Activated gamma-delta T cell treated with Interleukin-2 at 50 U/mL for 16 hours (primary cell): ENCODE measurements at regions not wholly inside any gene's neighbourhood (a gene's known extent, or its start where the extent isn't known, plus 50 kb on each side); places are given as distances from the start of the nearest gene placed in this dataset.

Experiments used
- DNase-seq: peaks from one replicate; pipeline ENCODE4 v3.0.0-alpha.2; 2020

DNA sequence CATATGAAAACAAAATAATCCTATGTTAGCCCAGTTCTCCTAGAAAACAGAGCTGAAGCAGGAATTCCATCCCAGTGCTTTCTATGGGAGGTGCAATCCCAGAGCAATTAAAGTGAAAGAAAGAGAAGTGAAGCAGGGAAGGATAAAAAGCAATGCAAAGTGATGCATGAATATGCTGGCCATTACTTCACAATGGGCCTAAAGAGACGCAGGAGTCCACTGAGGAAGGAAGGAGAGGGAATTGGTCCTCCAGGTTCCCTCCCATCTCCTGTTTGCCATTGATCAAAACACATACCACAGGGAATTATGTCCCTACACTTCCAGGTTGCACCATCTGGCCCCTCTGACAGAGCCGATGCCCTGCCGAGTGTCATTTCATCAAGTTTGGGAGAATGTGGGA, 392.2 kb upstream of the NFE2L3 start:
- no peak for DNase-seq

DNA sequence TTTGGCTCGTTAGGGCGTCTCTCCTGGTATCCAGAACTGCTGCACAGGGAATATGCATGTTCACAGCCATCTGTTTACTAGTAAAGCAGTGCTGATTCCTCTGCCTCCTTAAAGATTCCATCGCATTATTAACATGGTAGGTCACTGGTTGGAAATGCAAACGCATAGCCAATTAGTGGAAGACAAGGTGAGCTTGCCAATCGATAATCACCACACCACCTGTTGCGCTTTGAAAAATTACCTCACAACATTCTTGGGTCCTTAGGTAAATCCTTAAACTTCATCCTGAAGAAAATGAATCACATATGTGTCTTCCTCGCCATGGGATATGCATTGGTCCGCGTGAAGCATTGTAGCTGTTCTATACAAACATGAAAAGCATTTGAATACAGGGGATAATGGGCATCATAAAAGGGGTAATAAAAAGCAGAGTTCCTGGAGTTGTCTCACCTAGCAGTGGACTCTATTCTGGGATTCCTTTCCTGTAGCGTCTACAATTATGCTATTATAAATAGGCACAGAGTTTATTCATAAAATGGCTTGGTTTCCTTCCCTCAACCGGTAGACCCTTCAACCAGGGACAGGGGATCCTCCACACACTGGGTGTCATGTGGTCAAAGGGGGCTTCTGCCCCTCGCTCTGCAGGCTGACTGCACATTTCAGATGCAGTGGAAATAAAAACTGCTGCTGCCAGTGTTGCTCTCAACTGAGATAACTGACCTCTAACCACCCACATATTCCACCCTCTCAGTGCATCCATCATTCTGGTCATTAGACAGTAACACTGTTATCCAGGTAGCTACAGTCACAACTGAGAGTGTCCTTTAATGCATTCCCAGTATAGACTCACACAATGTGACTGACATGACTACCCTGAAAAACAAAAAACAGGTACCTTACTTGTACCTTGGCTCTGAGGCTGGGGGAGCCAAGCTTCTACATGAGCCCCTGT, 389.2 kb upstream of the NFE2L3 start:
- no peak for DNase-seq

DNA sequence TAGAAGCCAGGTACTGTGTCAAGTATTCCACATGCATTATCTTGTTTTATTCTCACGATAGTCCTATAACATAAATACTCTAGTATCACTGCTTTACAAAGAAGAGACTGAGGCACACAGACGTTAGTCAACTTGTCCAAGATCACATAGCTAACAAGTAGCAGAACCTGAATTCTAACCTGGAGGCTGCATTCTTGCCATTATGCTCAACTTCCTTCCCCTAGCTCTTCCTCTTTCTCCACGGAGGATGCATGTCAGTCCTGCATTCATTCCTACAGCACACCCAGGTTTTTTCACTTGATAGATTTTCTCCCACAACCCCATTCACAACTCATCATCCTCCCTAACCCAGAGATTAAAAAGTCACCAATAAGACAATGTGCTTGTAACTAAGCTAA, 388.5 kb upstream of the NFE2L3 start:
- no peak for DNase-seq

GRCh38 chr7:25765110-25765655, 386.8 kb upstream of the NFE2L3 start:
- no peak for DNase-seq

DNA sequence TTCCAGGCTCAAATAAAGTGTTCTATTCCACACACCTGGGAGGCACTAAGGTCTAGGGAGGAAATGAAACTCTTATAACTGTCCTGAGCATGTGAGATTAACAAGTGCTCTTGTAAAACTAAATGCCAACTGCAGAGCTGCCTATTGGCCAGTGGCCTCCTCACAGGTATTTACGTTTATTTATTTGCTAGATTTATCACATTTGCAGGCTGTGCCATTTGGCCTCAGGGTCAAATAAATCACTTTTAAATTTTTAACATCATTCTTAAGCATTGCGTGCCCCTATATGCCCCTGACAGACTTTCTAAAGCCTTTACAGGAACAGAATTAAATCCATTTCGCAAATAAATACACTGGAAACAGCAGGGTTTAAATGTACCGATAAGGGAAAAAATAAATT, 381.8 kb upstream of the NFE2L3 start:
- DNase-seq: no peak

- DNase-seq: no peak
Measured at GRCh38 chr7:25770670-25771069, 381.3 kb upstream of the NFE2L3 start.

GRCh38 chr7:25771491-25771890, 380.5 kb upstream of the NFE2L3 start:
- no peak for DNase-seq

DNA sequence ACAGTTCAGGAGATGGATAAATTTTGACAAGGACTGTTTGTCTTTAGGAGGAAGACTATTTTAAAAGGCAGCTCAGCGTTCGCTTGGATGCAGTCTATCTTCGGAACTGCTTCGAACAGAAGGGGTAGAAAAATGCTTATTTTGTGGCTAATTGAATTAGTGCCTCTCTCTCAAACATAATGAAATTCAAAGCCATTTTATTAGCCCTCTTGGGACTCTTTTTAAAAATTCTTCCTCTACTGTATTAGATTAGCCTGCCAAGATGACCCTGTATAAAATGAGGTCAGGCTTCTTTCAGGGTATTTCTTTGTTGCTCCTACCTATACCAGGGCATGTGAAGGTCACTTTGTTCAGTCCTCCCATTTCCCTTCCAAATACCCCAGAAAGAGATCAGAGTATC, 379.2 kb upstream of the NFE2L3 start:
- DNase-seq: no peak

DNA sequence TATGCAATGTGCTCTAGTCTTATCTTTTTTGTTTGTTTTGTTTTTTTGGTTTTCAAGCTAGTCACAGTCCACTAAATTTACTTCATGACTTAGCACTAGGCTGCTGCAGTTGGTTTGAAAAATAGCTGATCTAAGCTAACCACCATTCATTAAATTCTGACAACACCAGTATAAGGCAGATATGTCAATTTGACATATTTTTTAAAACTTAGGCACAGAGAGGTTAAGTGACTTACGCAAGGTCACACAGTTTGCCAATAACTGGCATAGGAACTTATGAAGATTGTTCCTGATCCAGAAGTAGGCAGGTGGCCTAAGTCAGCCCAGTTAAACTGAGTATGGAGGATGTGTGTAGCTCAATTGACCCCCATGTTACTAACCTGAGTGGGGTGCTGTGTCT, 377.3 kb upstream of the NFE2L3 start:
- no peak for DNase-seq

- no peak for DNase-seq
Measured at GRCh38 chr7:25775570-25775969, 376.4 kb upstream of the NFE2L3 start.

DNA sequence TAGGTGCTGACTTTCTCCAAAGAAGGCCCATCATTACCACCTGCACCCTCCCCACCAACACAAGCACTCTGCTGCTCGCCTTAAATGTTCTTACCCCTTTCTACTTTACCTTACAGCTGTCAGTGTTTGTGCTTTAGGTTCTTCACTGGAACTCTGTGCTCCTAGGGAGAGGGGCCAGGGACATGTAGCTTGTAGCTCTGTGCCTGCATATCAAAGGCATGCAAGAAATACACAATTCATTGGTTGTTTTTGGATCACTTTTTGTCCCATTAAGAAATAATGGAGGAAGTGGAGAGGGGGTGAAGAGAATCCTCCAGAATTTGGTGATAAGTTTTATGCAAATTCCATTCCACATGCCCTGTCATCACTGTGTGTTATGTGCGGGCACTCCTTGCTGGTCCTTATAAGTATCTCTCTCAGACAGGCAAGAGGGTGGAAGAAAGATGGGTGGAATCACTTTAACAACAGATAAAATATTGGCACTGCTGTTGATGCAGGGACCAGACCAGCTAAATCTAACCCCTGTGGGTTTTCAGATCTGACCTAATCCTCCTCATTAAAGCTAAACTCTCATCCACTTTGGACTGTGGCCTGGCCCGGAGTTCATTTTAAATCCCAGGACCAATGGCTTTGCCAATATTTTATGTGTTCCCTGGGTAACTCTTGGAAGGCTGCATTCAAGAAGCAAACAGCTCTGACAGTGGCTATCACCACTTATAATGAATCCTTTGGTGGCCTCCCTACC, 375.8 kb upstream of the NFE2L3 start:
- no peak for DNase-seq

GRCh38 chr7:25776744-25777123, 375.3 kb upstream of the NFE2L3 start:
- DNase-seq: no peak

DNA sequence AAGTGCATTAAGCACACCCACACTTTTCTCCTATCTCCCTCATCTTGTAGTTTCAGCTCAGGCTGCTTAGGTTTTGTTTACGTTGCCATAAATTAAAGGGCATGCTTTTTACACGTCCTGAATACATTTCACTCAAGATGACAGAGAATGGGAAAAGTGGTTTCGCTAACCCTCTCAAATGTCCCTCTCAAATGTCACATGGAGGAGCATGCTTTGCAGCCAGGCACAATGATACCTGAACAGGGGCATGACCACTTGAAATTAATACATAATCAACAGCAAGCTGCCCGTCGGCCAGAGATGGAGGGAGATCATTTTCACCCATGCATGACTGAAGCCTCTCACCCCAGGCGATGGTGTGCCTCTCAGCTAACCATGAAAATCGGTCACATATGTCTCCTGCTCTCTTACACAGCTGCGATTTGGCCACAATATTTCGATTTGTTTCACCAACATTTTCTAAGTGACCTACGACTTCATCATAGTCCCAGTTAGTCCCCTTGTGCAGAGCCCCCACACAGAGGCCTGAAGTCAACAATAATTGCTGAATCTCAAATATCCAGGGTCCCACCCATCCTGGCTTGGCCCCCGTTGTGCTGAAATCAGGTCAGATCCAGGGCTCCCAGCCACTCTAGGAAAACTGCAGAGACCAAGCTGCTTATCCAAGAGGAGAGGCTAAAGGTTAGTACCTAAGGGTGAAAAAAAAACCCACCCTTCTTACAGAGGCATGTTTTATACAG, 373.9 kb upstream of the NFE2L3 start:
- no peak for DNase-seq

- no peak for DNase-seq
Measured at GRCh38 chr7:25779002-25779546, 372.9 kb upstream of the NFE2L3 start.

- DNase-seq: no peak
Measured at GRCh38 chr7:25780904-25781303, 371.1 kb upstream of the NFE2L3 start.

GRCh38 chr7:25781704-25782103, 370.3 kb upstream of the NFE2L3 start:
- DNase-seq: no peak

GRCh38 chr7:25786936-25787335, 365.1 kb upstream of the NFE2L3 start:
- no peak for DNase-seq

- no peak for DNase-seq
Measured at GRCh38 chr7:25787336-25787735, 364.7 kb upstream of the NFE2L3 start.

GRCh38 chr7:25788371-25788770, 363.6 kb upstream of the NFE2L3 start:
- no peak for DNase-seq

DNA sequence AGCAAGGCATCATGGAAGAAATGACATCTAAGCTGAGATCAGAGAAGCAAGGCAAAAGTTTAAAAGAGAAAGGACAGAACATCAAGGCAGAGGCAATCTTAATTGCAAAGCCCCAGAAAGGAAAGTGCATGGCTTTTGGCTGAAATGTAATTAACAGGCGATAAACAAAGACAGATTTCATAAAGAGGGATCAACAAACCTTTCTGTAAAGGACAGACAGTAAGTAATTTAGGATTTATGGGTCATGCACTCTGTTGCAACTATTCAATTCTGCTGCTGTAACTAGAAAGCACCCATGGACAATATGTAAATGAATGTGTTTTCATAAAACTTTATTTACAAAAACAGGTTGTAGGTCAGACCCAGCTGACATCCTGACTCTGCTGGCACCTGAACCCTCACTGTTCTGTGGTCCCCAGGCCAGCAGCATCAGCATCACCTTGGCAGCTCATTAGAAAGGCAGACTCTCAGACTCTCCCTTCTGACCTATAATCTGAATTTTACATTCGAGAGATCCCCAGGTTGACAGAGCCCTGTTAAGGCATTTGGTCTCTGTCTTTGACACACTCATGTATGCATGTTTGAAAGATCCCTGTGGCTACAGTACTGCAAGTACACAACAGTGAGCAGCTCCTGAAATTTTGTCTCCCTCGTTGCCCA, 362.9 kb upstream of the NFE2L3 start:
- DNase-seq: no peak

DNA sequence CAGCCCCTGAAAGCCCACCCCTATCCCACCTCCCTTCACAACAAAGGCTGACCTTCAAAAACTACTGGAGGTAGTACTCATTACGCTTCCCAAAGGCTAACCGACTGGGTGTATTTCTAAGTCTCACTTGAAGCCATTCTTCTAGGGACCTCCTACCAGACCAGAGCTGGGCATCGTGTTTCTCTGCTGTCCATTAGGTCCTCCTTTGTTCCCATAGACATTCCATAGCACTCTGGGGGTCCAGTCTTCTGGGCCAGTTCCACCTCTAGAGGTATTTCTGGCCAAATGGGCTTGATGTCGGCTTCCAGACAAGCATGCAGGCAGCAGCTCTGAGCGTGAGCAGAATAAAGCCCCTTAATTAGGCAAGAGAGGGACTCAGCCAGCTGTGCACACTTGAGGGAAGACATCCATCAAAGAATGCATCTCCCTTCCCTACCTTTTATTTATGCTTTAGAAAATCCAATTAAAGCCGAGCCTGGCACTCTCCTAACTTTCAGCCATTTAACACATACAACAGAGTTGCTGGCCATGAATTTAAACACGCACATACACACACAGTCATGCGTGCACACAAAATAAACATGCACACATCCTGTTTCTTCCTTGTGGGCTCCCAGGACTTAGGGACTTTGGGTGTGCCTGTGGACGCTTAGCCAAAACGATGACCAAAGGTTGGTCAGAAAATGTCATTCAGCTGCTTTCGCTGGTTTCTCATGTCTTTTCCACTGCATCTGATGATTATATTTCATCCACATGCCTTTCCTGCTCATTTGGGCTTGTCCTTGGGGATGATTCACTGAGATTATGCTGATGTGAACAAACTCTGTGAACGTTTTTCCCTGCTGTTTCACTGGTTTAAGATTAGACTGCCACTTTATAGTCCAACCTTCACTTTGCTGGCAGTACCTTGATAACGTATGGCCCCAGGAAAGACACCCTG, 362.0 kb upstream of the NFE2L3 start:
- DNase-seq: no peak
